ENCODE measurements at regions not wholly inside any gene's neighbourhood (a gene's known extent, or its start where the extent isn't known, plus 50 kb on each side); places are given as distances from the start of the nearest gene placed in this dataset.

- no peak for ATAC-seq
- Histone ChIP-seq H3K4me1 (no peaks in the 10 kb centered on the region), H3K36me3 (no peaks in the 10 kb centered on the region), H3K4me3 (no peak overlapping the region), H3K27ac (no peak overlapping the region), H3K27me3 (no peaks in the 10 kb centered on the region), H3K9me3 (no peaks in the 10 kb centered on the region)
- TF ChIP-seq CTCF (IDR thresholded peaks at IDR 0.05), result no peak
- no peak for FAIRE-seq
- DNase-seq, result no peak
- 83 to 90% methylated on average over 4 of the region's 4 CpGs for whole genome bisulfite sequencing, 2 donors
- intact Hi-C loops (cut with DNase I), result no loop called here
These were observed 612.8 kb downstream of the C4orf33 start for GRCh38 chr4:129708784-129709183.

GRCh38 chr4:129738175-129738574 lies 642.2 kb downstream of the C4orf33 start:
- no peak for TF ChIP-seq CTCF (IDR thresholded peaks at IDR 0.05)
- intact Hi-C loops (cut with DNase I), result no loop called here
- no peak overlapping the region for H3K27ac ChIP-seq
- H3K4me3 ChIP-seq, result no peak overlapping the region
- H3K4me1 ChIP-seq, result no peaks in the 10 kb centered on the region
- H3K9me3 ChIP-seq, result no peaks in the 10 kb centered on the region
- 43 to 48% methylated on average over 1 of the region's 1 CpG for WGBS, 2 donors
- DNase-seq (no peak), ATAC-seq (no peak), FAIRE-seq (no peak)
- H3K27me3 ChIP-seq, result no peaks in the 10 kb centered on the region
- H3K36me3 ChIP-seq, result no peaks in the 10 kb centered on the region

GRCh38 chr4:129747756-129748155 lies 651.8 kb downstream of the C4orf33 start:
- Histone ChIP-seq H3K9me3 (no peaks in the 10 kb centered on the region), H3K4me3 (no peak overlapping the region), H3K4me1 (no peaks in the 10 kb centered on the region), H3K27ac (no peak overlapping the region), H3K27me3 (no peaks in the 10 kb centered on the region), H3K36me3 (no peaks in the 10 kb centered on the region)
- intact Hi-C loops (cut with DNase I), result no loop called here
- ATAC-seq, result no peak
- no peak for DNase-seq
- 16 to 26% methylated on average over 2 of the region's 2 CpGs for WGBS, 2 donors
- no peak for FAIRE-seq
- no peak for TF ChIP-seq CTCF (IDR thresholded peaks at IDR 0.05)

- no peaks in the 10 kb centered on the region for H3K9me3 ChIP-seq
- no peaks in the 10 kb centered on the region for H3K36me3 ChIP-seq
- no peak overlapping the region for H3K27ac ChIP-seq
- DNase-seq (no peak), FAIRE-seq (no peak), ATAC-seq (no peak)
- no peak for TF ChIP-seq CTCF (IDR thresholded peaks at IDR 0.05)
- no peak overlapping the region for H3K4me3 ChIP-seq
- intact Hi-C loops (cut with DNase I), result no loop called here
- no peaks in the 10 kb centered on the region for H3K4me1 ChIP-seq
- 30 to 33% methylated on average over 1 of the region's 1 CpG for WGBS, 2 donors
- H3K27me3 ChIP-seq, result no peaks in the 10 kb centered on the region
These were observed 653.0 kb downstream of the C4orf33 start for GRCh38 chr4:129748991-129749390.

GRCh38 chr4:129751646-129752045 lies 655.7 kb downstream of the C4orf33 start:
- ATAC-seq (no peak), FAIRE-seq (no peak), DNase-seq (no peak)
- no peak for TF ChIP-seq CTCF (IDR thresholded peaks at IDR 0.05)
- Histone ChIP-seq H3K4me1 (no peaks in the 10 kb centered on the region), H3K9me3 (no peaks in the 10 kb centered on the region), H3K27me3 (no peaks in the 10 kb centered on the region), H3K4me3 (no peak overlapping the region), H3K27ac (no peak overlapping the region), H3K36me3 (no peaks in the 10 kb centered on the region)
- intact Hi-C loops (cut with DNase I), result no loop called here
- 26 to 34% methylated on average over 2 of the region's 2 CpGs for WGBS, 2 donors

Measured in pancreas (tissue), 10 donors.